Activated T-cell treated with anti-CD3 and anti-CD28 coated beads for 1 hour (primary cell): ENCODE measurements at regions not wholly inside any gene's neighbourhood (a gene's known extent, or its start where the extent isn't known, plus 50 kb on each side); places are given as distances from the start of the nearest gene placed in this dataset.
"Not testable (repeated sequence)": the region's sequence is repeated elsewhere in the genome, so short reads cannot be mapped to it uniquely, and the experiment has no call there.

ENCODE experiments used
- DNase-seq: peaks from one replicate; pipeline ENCODE4 v3.0.0-alpha.2; 2020; ENCODE audit warnings: low read depth

GRCh38 chr4:143819029-143819428, 86.3 kb downstream of the GYPE start:
- DNase-seq, result no peak

GRCh38 chr4:143817866-143818265, 87.5 kb downstream of the GYPE start:
- DNase-seq, result not testable (repeated sequence)

GRCh38 chr4:143815375-143815774, 90.0 kb downstream of the GYPE start:
- not testable (repeated sequence) for DNase-seq

- not testable (repeated sequence) for DNase-seq
These were observed 91.8 kb downstream of the GYPE start for GRCh38 chr4:143813431-143814154.

GRCh38 chr4:143791693-143792092, 91.2 kb upstream of the FREM3 start:
- not testable (repeated sequence) for DNase-seq

- not testable (repeated sequence) for DNase-seq
These were observed 90.0 kb upstream of the FREM3 start for GRCh38 chr4:143790425-143790824.

GRCh38 chr4:143789618-143790017, 89.1 kb upstream of the FREM3 start:
- DNase-seq, result not testable (repeated sequence)

GRCh38 chr4:143784567-143784966, 84.1 kb upstream of the FREM3 start:
- no peak for DNase-seq

GRCh38 chr4:143782521-143782920, 82.0 kb upstream of the FREM3 start:
- no peak for DNase-seq

- peak; percentile 11 for DNase-seq
These were observed 73.8 kb upstream of the FREM3 start for GRCh38 chr4:143773998-143774895.

- DNase-seq, result no peak
These were observed 70.8 kb upstream of the FREM3 start for GRCh38 chr4:143771269-143771668.

GRCh38 chr4:143768007-143768591, 67.6 kb upstream of the FREM3 start:
- DNase-seq, result no peak

GRCh38 chr4:143763587-143763986, 63.1 kb upstream of the FREM3 start:
- DNase-seq, result no peak

GRCh38 chr4:143762511-143762910, 62.0 kb upstream of the FREM3 start:
- DNase-seq, result no peak
